Psoas muscle (tissue), 7 donors: ENCODE measurements at regions not wholly inside any gene's neighbourhood (a gene's known extent, or its start where the extent isn't known, plus 50 kb on each side); places are given as distances from the start of the nearest gene placed in this dataset.

Source experiments
- ATAC-seq, 4 donors: fragments of 200-7000 bp; cut with Tn5 transposase; one replicate each; pipeline ENCODE4 v1.9.1; 2020; ENCODE audit warnings: moderate library complexity in 3 of 4, mild to moderate bottlenecking in 2 of 4
- DNase-seq, 2 donors: peaks; one replicate each; pipeline ENCODE4 v3.0.0-alpha.2; 2020
- H3K27ac ChIP-seq: fragments of 200-600 bp; one replicate; pipeline ENCODE4 v1.8.0; 2022
- H3K27me3 ChIP-seq, 3 donors: fragments of 200-600 bp in 1 of 3; one replicate each; pipeline versions ENCODE4 v1.6.1 to v1.8.0; 2013 to 2022; ENCODE audit warnings: low read length in 2 of 3, mild to moderate bottlenecking in 2 of 3, moderate library complexity in 1 of 3; ENCODE audit not compliant: insufficient read depth in 3 of 3
- H3K36me3 ChIP-seq, 2 donors: fragments of 200-600 bp in 1 of 2; one replicate each; pipeline versions ENCODE4 v1.6.1 to v1.8.0; 2013 to 2022; ENCODE audit warnings: low read depth in 1 of 2, mild to moderate bottlenecking in 1 of 2, moderate library complexity in 1 of 2; ENCODE audit not compliant: insufficient read depth in 1 of 2
- H3K4me1 ChIP-seq: fragments of 200-600 bp; one replicate; pipeline ENCODE4 v1.8.0; 2022
- H3K4me3 ChIP-seq: fragments of 200-600 bp; one replicate; pipeline ENCODE4 v1.8.0; 2022; ENCODE audit warnings: mild to moderate bottlenecking
- H3K9me3 ChIP-seq: fragments of 200-600 bp; one replicate; pipeline ENCODE4 v1.8.0; 2022
- WGBS, 3 donors: extraction: QIAGEN DNeasy Blood & Tissue Kit; methylation state at CpG; one replicate each; pipeline versions ENCODE4 v1.1.6 to v1.1.7; 2013; 5-methylcytosine and 5-hydroxymethylcytosine counted together
- intact Hi-C, 2 donors: fragments of 100-400 bp; cut with DNase I; formaldehyde crosslinking; loops; one replicate each; pipeline versions ENCODE4 v1.11.0 to v1.14.2; 2022
- TF ChIP-seq, protein P1 (sequence below): fragments of 200-600 bp; IDR thresholded peaks from one replicate; pipeline ENCODE4 v1.8.0; 2022; ENCODE audit warnings: antibody characterized with exemption
- donor health status: healthy with polysubstance abuse.
- donor health status: DM: no; HTN: no; CAD: no; lungs with moderate emphysema.
- donor health status: Bipolar disorder and iron deficiency.
- donor health status: healthy.
- donor health status: DM: yes; HTN: yes; CAD: no.
- donor health status: DM: no; HTN: no; CAD: no.
- donor health status: DM: yes; HTN: yes; CAD: no.

DNA sequence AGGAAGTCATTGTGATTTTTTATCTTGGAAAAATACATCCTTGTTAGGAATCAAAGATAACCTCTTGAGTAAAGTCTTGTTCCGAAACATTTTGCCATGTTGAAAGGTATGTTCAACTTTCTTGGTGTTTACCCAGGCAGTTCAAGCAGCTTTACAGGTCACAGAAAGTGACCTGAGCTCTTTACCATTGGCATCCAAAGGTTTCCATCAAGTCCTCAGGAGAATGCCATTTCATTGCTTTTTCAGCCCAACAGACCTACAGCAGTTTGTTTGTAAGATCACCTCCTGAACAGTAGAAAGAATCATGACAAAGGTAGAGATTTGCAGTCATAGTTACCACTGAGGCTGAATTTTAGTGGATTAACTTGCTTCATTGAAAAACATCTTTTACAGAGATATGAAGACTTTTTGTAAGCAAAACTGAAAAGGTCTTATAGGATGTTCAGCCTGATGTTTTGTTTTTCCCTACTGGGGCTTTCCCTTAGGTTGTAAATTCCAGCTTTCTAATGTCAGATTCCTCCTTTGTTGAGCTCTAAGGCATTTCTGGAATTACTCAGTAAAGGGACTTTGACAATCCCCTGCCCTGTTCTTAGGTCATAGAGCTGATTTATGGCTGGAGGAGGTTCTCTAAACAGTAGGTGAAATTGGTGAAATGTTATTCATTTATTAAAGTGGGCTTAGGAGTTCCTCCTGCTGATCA, 236.8 kb upstream of the RBMS1 start:
- Histone ChIP-seq H3K4me1 (no peaks in the 10 kb centered on the region), H3K27me3 (no peaks in the 10 kb centered on the region), H3K36me3 (no peaks in the 10 kb centered on the region), H3K9me3 (no peaks in the 10 kb centered on the region), H3K27ac (no peak overlapping the region), H3K4me3 (no peak overlapping the region)
- TF ChIP-seq, protein P1, sequence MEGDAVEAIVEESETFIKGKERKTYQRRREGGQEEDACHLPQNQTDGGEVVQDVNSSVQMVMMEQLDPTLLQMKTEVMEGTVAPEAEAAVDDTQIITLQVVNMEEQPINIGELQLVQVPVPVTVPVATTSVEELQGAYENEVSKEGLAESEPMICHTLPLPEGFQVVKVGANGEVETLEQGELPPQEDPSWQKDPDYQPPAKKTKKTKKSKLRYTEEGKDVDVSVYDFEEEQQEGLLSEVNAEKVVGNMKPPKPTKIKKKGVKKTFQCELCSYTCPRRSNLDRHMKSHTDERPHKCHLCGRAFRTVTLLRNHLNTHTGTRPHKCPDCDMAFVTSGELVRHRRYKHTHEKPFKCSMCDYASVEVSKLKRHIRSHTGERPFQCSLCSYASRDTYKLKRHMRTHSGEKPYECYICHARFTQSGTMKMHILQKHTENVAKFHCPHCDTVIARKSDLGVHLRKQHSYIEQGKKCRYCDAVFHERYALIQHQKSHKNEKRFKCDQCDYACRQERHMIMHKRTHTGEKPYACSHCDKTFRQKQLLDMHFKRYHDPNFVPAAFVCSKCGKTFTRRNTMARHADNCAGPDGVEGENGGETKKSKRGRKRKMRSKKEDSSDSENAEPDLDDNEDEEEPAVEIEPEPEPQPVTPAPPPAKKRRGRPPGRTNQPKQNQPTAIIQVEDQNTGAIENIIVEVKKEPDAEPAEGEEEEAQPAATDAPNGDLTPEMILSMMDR = no peak
- DNase-seq = no peak
- intact Hi-C loops = no loop called here
- WGBS, 3 donors = 82 to 97% (median 96%) methylated on average over 1 of the region's 1 CpG
- no peak for ATAC-seq

DNA sequence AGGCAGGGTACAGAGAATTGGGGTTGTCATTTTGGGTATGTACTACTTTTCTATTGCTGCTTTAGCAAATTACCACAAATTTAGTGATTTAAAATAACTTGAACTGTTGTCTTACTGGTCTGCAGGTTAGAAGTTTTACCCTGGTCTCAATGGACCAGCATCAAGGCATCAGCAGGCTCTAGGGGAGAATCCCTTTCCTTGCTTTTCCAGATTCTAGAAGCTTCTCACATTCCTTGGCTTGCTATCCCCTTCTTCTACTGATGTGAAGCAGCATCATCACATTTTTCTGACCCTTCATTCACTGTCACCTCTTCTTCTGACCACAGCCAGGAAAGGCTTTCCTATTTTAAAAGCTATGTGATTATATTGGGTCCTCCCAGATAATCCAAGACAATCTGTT, 237.8 kb upstream of the RBMS1 start:
- TF ChIP-seq, protein P1 = no peak
- Histone ChIP-seq H3K4me3 (no peak overlapping the region), H3K4me1 (no peaks in the 10 kb centered on the region), H3K36me3 (no peaks in the 10 kb centered on the region), H3K27ac (no peak overlapping the region), H3K27me3 (no peaks in the 10 kb centered on the region), H3K9me3 (no peaks in the 10 kb centered on the region)
- DNase-seq (no peak), ATAC-seq (no peak)
- intact Hi-C loops = no loop called here

DNA sequence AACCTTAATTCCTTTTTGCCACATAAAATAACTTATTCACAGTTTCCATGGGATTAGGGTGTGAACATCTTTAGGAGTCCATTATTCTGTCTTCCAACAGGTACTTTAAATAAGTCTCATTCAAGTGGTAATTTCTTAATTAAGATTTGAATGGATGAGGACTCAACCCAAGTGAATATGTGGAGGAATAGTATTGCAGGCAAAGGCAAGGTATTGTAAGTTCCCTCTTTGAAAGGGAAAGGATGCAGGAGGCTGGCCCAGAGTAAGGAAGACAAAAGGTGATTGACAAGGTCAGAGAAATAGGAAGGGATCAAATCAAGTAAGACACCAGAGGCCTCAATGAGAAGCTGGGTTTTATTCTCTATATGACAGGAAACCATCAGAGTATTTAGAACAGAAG, 238.2 kb upstream of the RBMS1 start:
- intact Hi-C loops = no loop called here
- Histone ChIP-seq H3K27ac (no peak overlapping the region), H3K4me1 (no peaks in the 10 kb centered on the region), H3K4me3 (no peak overlapping the region), H3K9me3 (no peaks in the 10 kb centered on the region), H3K36me3 (no peaks in the 10 kb centered on the region), H3K27me3 (no peaks in the 10 kb centered on the region)
- TF ChIP-seq, protein P1 = no peak
- ATAC-seq (no peak), DNase-seq (no peak)

DNA sequence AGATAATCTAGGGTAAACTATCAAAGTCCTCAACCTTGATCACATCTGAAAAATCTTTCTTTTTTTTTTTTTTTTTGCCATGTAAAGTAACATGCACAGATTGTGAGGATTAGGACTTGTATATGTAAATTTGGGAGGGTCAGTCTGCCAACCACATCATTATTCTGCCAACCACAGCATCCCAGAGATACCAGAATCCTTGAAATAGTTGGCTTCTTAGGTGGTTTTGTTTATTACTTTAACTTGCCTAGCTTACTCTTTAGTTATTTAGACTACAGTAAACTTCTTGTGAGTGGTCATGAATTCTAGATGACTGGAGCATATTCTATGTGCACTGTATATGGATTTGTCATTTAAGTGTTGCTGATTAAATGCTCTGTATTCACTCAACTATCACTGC, 242.1 kb upstream of the RBMS1 start:
- intact Hi-C loops = no loop called here
- no peak for ATAC-seq
- H3K27me3 ChIP-seq = no peaks in the 10 kb centered on the region
- H3K36me3 ChIP-seq = no peaks in the 10 kb centered on the region
- no peak for DNase-seq
- no peak overlapping the region for H3K27ac ChIP-seq
- no peaks in the 10 kb centered on the region for H3K9me3 ChIP-seq
- H3K4me3 ChIP-seq = no peak overlapping the region
- H3K4me1 ChIP-seq = no peaks in the 10 kb centered on the region
- TF ChIP-seq, protein P1 = no peak
